HG03280 (cell line): ENCODE measurements at regions not wholly inside any gene's neighbourhood (a gene's known extent, or its start where the extent isn't known, plus 50 kb on each side); places are given as distances from the start of the nearest gene placed in this dataset.
"Not testable (repeated sequence)": the region's sequence is repeated elsewhere in the genome, so short reads cannot be mapped to it uniquely, and the experiment has no call there.

ENCODE experiments used
- ATAC-seq: cut with Tn5 transposase; IDR thresholded peaks from one replicate; pipeline ENCODE4 v1.9.1; 2021; ENCODE audit warnings: mild to moderate bottlenecking, moderate library complexity; ENCODE audit not compliant: unreplicated experiment

DNA sequence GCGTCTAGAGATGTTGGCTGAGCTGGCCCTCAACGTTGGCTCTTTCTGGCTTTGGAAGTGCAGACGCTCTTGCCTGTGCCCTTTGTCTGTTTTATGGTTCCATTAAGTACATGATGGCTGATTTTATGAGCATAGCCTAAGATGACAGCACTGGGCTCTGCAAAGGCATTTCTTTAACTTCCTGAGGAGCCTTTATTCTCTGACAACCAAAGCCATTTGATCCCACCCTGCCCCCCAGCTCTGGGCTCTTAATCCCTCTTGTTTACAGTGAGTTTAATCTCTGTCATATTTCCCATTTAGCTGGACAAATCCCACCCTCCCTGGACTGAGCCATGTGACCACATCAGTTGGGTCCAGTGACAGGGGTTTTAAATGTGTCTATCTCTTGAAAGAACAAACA is 195.9 kb downstream of the ACKR3 start:
- no peak for ATAC-seq

GRCh38 chr2:236766850-236767249 is 197.2 kb downstream of the ACKR3 start:
- ATAC-seq, result no peak

- ATAC-seq, result no peak
Observed at GRCh38 chr2:236767941-236768340, 198.3 kb downstream of the ACKR3 start.

GRCh38 chr2:236768393-236769140 is 198.9 kb downstream of the ACKR3 start:
- no peak for ATAC-seq

DNA sequence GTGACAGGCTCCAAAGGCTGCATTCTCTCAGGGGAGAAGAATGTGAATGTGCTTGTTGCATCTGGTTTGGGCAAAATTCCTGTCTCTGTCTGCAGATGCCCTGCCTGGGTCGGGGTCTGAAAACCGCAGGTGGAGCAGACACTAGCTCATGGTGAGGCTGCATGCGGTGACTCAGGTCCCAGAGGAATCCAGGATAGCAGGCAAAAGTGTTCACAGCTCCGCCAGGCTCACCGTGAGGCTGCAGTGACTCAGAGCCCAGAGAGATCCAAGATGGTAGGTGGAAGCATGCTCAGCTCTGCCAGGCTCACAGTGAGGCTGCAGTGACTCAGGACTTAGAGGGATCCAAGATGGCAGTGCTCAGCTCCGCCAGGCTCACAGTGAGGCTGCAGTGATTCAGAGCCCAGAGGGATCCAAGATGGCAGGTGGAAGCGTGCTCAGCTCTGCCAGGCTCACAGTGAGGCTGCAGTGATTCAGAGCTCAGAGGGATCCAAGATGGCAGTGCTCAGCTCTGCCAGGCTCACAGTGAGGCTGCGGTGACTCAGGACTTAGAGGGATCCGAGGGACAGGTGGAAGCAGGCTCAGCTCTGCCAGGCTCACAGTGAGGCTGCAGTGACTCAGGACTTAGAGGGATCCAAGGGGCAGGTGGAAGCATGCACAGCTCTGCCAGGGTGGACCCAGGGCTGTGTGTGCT is 200.5 kb downstream of the ACKR3 start:
- ATAC-seq, result no peak

- ATAC-seq, result no peak
Observed at GRCh38 chr2:236772220-236772837, 202.7 kb downstream of the ACKR3 start.

DNA sequence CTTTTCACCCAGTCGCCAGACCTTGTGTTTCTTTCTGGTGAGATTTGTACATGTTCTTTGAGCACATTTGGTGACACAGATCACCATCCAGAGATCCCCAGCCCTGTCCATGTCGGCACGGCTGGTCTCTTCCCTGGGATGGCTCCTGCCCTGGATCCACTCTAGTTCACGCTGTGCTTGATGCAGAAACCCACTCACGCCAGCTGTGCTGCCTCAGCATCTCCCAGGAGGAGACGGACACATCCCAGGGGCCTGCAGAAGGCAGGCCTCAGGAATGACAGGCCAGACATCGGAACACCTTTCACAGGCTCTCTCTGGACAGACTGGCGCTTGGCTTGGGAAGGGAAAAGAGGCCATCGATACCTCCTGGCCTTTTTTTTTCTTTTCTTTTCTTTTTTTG is 203.6 kb downstream of the ACKR3 start:
- no peak for ATAC-seq

GRCh38 chr2:236774171-236774570 is 204.5 kb downstream of the ACKR3 start:
- no peak for ATAC-seq

DNA sequence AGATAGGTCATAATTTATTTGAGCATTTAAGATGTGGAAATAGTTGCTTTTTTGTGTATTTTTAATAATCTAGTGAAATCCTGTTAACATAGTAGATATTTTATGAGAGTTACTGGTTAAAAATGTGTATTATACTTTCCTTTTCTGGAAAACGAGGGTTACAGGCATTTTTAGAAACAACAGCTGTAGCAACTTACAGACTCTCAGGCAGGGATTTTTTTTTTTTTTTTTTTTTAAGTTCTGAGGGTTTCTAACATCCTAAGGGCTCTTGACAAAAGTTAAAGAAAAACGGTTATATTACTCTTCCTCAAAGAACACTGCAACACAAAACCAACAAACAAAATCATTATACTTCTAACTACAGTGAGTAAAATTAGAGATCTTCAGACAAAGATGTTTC is 205.9 kb downstream of the ACKR3 start:
- no peak for ATAC-seq

GRCh38 chr2:236776206-236776605 is 206.6 kb downstream of the ACKR3 start:
- ATAC-seq, result no peak

DNA sequence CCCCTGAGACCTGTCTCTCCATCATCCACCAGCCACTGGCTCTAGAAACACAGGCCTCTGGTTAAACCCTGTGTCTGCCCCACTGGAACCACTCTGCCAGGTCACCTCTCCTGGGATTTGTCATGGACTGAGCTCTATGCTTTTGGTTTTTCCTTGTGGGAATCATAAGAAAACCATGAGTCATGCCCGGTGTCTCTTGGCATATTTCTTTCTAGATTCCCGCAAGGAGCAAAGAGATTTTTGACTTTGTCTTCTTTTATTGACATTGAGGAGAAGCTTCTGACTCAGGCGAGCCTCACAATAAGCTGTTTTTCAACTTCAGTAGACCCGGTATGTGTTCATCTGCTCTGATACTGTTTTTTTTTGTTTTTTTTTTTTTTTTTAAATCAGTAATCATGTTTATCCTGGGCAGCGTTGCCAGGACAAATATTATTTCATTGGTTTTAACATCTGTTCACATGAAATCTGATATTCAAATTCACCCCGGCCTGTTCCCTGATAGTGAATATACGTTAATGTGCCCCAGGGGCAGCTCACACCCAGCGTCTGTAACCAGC is 207.1 kb downstream of the ACKR3 start:
- ATAC-seq, result no peak

DNA sequence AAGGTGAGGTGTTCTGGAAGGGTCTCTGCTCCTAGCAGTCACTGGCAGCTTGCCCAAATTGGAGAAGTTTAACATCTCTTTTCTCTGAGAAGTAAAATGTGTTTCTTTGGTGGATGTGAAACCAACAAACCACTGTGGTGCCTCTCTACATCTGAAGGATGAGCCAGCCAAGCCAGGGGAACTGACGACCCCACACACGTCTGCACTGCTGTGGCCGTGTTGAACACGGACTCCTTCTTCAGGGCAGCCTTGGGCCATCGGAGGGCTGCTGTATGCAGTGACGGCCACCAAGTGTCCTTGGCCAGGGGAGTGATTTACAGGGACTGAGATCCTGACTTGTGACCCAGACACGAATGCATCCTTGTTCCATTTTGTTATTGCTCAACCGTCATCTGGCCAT is 207.8 kb downstream of the ACKR3 start:
- no peak for ATAC-seq

- no peak for ATAC-seq
Observed at GRCh38 chr2:236781933-236782816, 212.6 kb downstream of the ACKR3 start.

DNA sequence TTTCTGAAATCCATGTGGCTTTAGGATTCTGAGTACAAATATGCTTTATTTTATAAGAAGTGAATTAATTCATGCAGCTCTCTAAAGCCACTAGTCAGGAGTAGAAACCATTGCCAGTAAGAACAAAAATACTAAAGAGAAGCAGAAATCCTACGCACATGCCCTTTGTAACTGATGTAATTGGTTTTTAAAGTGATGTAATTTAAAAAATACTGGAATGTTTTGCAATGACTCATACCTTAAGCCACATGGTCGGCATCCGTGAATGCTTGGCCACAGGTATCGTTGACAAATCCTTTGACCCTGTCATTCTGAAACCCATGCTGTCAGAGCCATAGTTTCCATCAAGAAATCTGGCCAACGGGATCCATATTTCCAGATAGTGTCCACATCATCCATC is 213.3 kb downstream of the ACKR3 start:
- no peak for ATAC-seq

- no peak for ATAC-seq
Observed at GRCh38 chr2:236783417-236784020, 213.9 kb downstream of the ACKR3 start.

- no peak for ATAC-seq
Observed at GRCh38 chr2:236785611-236786057, 216.0 kb downstream of the ACKR3 start.

- ATAC-seq, result no peak
Observed at GRCh38 chr2:236786751-236787150, 217.1 kb downstream of the ACKR3 start.

DNA sequence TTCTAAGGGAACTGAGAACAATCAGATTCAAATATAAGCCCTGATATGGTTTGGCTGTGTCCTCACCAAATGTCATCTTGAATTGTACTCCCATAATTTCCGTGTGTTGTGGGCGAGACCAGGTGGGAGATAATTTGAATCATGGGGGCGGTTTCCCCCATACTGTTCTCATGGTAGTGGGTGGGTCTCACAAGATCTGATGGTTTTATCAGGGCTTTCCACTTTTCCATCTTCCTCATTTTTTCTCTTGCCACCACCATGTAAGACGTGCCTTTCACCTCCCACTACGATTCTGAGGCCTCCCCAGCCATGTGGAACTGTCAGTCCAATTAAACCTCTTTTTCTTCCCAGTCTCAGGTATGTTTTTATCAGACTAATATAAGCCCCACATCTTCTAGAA is 217.8 kb downstream of the ACKR3 start:
- not testable (repeated sequence) for ATAC-seq

DNA sequence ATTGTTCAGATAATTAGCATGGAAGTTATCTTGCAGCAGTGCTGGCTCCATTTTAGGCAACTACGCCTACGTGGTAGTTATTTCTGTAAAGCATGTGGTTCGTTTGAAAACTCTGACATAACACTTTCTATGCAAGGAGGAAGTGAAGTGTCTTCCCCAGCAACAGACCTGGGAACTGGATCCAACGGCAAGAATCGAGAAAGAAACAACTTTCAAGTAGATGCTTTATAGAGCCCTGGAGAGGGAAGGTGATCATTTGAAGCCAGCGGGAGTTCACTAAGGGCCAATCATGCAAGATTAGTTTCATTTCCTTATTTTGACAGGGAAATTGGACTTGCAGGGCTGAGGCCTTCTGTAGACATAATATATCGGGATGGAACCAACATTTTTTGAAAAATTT is 218.3 kb downstream of the ACKR3 start:
- no peak for ATAC-seq

GRCh38 chr2:236790963-236791362 is 221.3 kb downstream of the ACKR3 start:
- ATAC-seq, result no peak
